HG02870 (cell line): ENCODE measurements at regions not wholly inside any gene's neighbourhood (a gene's known extent, or its start where the extent isn't known, plus 50 kb on each side); places are given as distances from the start of the nearest gene placed in this dataset.

Experiments
- ATAC-seq: cut with Tn5 transposase; IDR thresholded peaks from one replicate; pipeline ENCODE4 v1.9.1; 2021; ENCODE audit warnings: mild to moderate bottlenecking, moderate library complexity; ENCODE audit not compliant: unreplicated experiment

DNA sequence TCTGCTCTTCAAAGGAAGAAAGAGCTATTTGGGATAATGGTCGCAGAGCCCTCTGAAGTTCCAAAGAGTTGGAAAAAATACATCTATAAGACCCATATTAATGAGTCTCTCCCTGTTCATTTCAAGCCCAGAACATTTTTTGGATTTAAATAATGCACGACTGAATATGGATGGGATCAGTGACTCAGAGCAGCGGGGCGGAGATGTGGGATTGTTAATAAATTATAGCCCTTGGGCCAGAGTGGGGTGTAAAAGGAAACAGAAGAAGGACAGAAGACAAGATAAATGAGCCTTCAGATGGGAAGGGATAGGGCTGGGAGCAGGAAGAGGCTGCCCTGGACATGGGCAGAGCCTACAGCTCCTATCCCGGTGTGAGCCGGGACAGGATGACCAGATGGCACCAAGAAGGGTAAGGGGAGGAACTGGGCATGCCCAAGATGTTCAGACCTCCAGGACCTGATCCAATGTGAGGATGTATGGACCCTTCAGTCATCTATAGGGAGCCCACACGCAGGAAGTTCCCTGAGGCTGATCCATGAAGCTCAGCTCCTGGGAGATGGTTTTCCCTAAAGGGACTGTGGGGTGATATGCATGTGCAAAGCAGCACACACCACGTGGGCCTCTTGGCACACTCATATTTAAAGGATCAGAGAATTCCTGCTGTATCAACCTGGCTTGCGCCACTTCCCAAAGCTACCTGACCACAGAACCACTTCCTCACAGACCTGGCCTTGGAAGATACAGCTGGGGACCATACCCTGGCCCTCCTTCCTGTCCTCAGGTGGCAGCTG, 96.1 kb upstream of the PLXNA4 start:
- no peak for ATAC-seq

DNA sequence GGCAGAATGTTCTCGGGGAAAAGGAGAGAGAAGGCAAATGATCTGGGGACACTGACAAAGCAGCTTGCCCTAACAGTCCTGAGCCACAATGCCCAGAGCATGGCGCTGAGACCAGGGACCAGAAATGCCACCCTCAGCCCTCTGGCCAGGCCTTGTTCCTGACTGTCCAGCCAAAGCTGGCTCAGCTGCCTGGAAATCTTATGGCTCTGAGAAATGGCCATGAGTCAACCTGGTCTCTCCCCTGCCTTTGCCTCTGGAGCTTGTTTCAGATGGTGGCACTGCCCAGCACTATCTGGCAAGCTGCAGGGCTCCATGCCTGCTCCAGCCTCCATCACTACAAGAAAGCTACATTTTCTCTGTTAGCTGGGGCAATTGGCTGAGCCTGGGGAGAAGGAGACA, 90.5 kb upstream of the PLXNA4 start:
- ATAC-seq = no peak

DNA sequence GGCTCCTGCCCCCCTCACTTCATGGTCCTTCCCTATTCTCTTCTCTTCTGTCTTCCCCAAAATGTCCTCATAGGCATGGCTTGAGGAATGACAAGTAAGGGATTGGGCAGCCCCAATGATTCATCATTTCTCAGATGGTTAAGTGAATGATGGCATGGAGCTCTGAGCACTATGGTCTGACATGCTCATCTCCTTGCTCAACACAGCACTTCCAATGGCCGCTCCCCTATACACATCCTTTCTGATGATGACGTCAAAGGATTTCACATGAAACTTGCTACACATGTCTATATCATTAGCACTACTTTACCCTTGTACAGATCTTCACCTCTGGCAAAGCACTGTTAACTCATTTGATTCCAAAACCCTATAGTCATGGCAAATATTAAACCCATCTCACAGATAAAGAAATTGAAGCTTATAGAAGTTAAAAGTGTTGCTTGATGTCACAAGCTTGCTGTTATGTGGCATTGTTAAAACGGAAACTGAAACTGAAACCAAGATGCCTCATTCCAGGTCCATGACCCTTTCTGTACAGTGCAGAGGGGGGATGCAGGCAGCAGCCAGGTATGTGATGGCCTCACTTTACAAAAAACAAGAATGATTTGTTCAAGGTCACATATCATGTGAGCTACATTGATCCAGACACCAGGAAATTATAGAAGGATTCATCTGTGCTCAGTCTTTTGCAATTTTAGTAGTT, 90.0 kb upstream of the PLXNA4 start:
- ATAC-seq = no peak

DNA sequence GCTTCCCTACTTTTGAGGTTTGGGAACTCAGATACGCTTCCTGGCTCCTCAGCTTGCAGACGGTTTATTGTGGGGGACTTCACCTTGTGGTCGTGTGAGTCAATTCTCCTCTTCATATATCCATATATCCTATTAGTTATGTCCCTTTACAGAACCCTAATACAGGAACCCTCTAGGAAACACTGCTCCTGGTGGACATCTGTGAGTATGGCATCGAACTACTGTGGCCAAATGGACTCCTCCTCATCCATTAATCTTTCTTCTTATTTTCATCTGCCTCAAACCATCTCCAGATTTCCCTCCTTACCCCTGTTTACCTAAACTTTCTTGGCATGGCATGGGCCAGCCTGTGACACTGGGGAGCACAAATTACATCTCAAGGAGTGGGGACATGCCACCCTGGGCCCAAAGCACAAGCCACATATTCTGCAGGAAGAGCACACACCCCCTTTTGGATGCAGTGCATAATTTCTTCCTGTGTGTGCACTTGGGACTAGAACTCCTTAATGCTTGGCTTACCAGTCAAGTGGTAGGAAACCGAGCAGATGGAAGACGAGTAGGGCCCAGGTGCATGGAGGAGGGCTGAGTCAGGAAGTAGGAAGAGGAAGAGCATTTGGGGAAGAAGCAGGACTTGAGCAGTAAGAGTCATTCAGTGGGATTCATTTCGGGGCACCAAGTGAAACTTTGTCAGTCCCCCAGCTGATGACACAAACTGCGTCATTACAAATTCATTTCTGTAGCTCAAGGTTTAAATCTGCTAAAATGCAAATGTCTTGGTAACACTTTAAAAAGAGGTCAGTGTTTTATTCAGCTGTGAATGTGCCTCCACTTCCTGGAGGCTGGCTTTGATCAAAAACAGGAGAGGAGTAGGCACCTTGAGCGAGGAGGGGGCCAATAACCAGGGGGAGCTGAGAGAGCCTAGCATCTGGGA, 80.8 kb upstream of the PLXNA4 start:
- ATAC-seq = no peak

DNA sequence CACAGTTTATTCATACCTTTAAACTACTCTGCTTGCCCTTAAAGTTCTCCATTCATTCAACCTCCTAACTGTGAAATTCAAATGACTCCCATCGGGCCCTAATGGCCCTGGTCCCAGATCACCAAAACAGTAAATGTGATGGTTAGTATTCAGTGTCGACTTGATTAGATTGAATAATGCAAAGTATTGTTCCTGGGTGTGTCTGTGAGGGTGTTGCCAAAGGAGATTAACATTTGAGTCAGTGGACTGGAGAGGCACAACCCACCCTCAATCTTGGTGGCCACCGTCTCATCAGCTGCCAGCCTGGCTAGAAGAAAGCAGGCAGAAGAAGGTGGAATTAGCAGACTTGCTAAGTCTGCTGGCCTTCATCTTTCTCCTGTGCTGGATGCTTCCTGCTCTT, 80.1 kb upstream of the PLXNA4 start:
- ATAC-seq = no peak

DNA sequence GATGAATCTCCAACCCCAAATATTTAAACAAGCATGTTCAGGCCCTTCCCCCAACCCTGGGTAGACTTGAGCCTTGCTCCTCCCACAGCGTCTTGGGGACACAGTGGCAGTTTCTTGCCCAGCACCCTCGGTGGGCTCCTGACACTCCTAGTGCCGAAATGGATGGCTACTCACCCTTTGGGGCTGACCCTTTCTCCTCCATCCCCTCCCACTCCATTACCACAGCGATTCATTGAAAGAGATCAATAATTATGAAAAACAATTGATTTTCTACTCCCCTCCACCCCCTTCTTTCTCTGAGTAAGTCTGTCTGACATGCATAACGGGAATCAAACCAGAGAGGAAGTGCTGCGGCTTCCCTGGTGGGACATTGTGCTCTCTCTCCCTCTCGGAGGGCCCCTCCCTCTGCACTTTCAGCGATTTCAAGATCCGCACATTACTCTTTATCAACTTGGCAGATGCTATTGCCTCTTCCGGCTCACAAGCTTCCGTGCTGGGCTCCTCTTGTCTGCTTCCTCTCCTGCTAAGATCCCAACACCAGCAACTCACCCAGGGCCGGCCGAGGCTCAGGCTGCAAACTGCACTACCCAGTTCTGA, 79.0 kb upstream of the PLXNA4 start:
- ATAC-seq = no peak

DNA sequence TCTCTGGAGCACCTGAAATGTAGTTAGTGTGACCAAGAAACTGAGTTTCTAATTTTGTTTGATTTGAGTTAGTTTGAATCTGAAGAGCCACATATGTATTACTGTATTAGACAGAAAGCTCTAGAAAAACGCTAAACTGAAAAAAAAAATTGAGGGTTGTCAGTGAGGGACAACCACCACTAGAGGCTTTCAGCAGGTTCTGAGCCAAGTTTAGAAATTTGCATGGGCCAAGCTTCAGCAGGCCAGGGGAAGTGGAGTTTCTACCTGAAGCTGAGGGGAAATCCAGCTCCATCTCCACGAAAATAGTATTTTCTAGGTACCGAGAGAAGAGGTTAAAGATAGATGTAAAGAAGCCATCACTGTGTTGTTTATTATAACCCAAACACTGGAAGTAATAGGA, 77.9 kb upstream of the PLXNA4 start:
- ATAC-seq = no peak

DNA sequence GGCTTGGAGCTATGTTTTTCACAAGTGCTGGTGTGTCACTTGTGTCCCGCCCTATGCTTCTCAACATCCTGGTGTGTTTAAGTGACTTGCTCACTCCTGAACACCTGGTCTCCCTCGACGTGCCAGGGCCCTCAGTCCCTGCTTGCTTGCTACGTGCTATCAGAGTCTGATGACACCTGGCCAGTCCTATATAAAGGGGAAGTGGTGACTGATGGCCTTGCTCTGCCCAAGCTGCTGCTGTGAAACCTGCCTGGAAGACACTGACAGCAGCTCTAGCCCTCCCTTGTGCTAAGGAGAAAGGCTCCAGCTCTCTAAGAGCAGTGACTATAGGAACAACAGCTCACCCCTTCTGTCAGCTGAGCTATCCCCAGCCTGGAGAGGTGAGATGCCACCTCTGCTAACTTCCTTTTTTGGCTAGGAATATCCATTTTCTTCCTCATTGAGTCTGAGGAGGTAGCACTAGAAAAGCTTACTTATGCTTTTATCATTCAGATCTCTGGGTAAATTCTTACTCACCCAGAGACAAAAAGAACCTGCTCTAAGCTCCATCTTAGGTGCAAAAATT, 77.2 kb upstream of the PLXNA4 start:
- peak; percentile 48 for ATAC-seq

DNA sequence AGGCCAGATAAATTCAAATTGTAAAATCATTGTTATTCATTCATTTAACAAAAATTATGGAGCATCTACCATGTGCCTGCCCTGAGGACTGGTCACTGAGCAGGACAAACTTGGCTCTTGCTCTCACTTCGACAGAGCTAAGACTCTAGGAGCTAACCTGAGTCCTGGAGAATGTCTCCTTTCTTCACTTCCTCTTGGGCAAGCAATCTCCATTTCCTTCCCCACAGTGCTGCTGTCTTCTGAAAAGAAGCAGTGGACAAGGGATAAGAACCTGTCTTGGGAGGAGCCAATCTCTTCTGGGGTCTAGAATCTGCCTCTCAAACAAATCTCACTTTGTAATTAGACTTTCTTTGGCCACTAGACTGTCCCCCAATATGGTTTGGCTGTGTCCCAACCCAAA, 76.2 kb upstream of the PLXNA4 start:
- no peak for ATAC-seq

DNA sequence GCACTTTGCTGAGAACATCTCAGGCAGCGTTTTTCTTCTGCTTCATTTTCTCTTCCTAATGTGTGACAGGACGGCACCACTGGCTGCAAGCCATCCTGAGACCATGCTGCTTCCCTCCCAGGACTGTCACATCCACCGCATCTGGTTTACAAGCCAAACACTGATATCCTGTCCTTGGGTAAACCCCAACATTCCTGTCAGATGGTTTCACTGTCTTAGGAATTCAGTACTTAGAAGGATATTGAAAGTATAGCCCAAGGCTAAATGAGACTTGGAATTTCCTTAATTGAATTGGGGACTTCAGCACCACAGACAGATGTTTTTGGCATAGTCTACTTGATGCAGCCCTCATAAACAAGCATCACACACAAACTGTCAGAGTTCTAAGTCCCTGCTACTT, 74.2 kb upstream of the PLXNA4 start:
- ATAC-seq = no peak

DNA sequence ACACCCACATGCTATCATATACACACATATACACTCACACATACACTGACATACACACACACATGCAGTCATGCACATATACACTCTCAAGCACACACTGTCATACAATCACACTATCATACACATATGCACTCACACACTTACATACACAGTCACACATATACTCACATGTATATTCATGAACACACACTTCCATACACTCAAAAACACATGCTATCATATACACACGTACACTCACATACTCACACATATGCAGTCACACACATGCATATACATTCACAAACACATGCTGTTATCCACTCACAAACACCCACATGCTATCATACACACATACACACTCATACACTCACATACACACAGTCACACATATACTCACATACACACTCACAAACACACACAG, 71.0 kb upstream of the PLXNA4 start:
- ATAC-seq = no peak

DNA sequence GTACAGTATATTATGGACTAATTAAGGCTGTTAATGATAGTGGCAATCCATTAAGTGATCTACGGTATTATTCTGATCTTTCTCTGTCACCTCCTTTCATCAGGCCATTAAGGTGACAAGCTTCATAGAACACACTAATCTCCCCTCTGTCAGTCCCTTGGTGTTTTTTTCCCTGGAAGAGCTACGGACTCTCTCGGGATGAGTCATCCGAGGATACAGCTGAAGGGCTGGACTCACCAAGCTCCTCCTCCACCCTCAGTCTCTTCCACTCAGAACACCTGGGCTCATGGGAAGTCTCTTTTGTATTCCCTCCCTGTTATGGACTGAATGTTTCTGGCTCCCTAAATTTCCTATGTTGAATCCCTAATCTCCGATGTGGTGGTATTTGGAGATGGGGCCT, 69.8 kb upstream of the PLXNA4 start:
- ATAC-seq = no peak

DNA sequence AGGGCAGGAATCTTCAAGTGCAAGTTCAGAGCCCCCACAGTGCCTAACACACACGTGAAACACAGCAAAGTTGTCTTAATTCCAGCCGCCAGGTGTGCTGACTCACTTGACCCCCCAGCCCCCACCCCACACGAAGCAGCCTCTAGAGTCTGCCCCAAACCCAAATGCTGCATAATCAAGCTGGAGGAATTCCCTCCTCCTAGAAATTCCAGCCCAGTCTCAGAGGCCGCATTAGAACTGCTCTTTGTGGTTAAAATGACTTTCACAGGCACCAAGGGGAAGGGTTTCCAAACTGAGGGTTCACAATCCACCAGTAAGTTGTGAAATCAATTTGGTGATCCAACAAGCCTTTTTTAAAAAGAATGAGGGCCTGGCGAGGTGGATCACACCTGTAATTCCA, 67.0 kb upstream of the PLXNA4 start:
- ATAC-seq = no peak

DNA sequence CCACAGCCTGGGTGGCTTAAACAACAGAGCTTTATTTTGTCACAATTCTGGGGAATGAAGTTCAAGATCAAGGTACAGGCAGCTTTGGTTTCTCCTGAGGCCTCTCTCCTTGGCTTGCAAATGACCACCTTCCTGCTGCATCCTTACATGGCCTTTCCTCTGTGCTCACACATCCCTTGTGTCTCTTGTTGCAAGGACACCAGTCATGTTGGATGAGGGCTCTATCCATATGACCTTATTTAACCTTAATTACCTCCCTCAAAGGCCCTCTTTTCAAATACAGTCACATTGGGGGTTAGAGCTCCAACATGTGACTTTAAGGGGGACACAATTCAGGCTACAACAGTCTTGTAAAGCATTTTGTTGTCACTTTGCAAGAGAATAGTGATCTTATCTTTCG, 65.0 kb upstream of the PLXNA4 start:
- no peak for ATAC-seq

DNA sequence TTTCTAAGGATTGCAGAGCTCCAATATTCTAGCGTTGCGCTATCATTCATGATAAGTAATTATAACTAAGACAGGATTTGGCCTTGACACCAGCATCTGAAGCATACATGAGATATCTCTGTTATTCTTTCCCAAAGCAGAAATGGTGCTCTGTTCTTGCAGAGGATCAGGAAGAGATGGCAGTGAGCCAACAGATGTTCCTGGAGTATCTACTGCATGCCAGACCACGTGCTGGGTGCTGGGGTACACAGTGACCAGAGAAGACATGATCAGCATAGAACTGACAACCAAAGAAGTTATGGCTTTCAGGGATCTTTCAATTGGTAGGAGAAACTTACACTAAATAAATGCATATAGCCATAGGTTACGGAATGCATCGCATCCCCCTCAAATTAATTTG, 63.7 kb upstream of the PLXNA4 start:
- no peak for ATAC-seq

DNA sequence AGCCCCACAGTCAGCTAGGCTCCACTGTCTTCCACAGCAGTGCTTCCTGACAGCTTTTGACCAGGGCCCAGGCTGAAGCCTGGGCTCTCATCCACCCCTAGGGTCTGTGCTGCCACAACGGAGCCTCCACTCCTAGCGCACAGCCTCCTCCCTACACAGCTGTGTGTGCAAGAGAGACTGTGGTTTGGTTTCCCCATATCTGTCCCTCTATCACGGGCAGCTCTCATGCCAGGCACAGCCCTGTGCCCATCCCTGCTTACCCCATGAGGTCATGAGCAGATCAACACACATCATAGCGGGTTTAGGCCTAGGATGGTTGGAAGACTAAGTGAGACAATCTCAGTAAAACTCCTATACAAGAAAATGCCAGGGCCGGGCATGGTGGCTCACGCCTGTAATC, 61.7 kb upstream of the PLXNA4 start:
- ATAC-seq = no peak

DNA sequence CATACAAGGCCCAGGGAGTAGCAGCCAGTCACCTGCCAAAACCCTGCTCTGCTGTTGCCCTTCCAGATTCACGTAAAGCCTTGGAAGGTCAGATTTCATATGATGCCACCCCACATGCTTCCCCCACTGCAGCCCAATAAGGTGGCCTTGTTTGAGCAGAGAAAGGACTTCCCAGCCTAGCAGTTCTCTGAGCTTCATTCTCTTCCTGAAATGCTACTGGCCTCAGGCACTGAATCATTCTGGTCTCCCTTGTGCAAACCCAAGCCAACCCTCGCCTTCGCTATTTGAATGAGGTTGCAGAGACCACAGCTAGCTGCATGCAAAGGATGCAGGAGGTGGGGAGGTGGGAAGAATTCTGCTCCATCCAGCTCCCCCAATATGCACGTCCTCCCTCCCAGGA, 60.3 kb upstream of the PLXNA4 start:
- no peak for ATAC-seq

DNA sequence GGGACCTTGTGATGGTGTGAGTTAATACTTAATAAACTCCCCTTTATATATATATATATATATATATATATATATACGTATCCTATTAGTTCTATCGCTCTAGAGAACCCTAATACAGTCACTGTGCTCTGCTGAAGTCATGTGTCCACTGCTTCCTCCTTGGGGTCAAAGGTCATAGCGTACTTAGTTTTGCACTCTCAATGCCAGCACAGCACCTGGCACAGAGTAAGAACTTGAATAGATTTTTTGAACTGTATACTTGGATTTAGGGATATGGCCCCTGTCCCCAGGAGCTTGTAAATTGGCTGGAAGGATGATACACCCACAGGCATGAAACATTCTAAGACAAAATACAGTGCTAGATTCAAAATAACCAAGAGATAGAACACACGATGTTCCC, 58.9 kb upstream of the PLXNA4 start:
- no peak for ATAC-seq

DNA sequence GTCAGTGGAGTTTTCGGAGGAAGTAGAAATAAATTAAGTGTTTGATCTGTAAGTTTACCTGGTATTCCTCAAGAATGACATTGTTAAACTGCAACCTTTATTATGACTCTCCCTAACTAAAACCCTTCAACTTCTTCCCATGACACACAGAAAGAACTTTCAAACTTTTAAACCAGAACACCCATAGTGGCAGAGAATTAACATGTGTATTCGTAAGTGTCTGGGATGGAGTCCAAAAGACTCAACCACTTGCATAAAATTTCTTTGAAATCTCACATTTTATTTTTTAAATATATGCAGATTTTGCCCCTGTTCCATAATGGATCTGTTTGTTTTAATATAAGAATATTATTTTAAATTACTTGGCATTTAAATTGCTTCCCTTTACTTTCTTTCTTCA, 54.6 kb upstream of the PLXNA4 start:
- ATAC-seq = no peak
